ENCODE measurements at regions not wholly inside any gene's neighbourhood (a gene's known extent, or its start where the extent isn't known, plus 50 kb on each side); places are given as distances from the start of the nearest gene placed in this dataset.

- H3K36me3 Mint-ChIP-seq = peaks cover 0 to 4% (median 0%) of the 10 kb centered on the region in 3 donors
- H3K4me1 Mint-ChIP-seq = no peaks in the 10 kb centered on the region
- peaks cover 0 to 2% (median 0%) of the 10 kb centered on the region in 5 donors for H3K9me3 Mint-ChIP-seq
- no peak overlapping the region for H3K27ac Mint-ChIP-seq
- H3K27me3 Mint-ChIP-seq = peaks cover 0 to 1% of the 10 kb centered on the region in 2 donors
- Histone ChIP-seq H3K4me1 (ENCODE audit: insufficient read depth, low read length) (no peaks in the 10 kb centered on the region), H3K36me3 (ENCODE audit: insufficient read depth, low read length) (no peaks in the 10 kb centered on the region), H3K27ac (ENCODE audit: low read depth, low read length) (no peak overlapping the region), H3K4me3 (ENCODE audit: low read length) (no peak overlapping the region), H3K27me3 (ENCODE audit: insufficient read depth, low read length, poor library complexity, severe bottlenecking) (no peaks in the 10 kb centered on the region), H3K9me3 (ENCODE audit: low read length) (no peaks in the 10 kb centered on the region)
- no peak for DNase-seq
- no peak overlapping the region for H3K4me3 Mint-ChIP-seq
- ChIA-PET POLR2A (no interaction called here), CTCF (no interaction called here)
These were observed 188.7 kb upstream of the PLXNC1 start for GRCh38 chr12:93959657-93960056.

GRCh38 chr12:93960521-93960920 lies 187.9 kb upstream of the PLXNC1 start:
- H3K36me3 ChIP-seq (ENCODE audit: insufficient read depth, low read length) = no peaks in the 10 kb centered on the region
- POLR2A ChIA-PET = no interaction called here
- H3K27ac ChIP-seq (ENCODE audit: low read depth, low read length) = no peak overlapping the region
- no peaks in the 10 kb centered on the region for H3K27me3 ChIP-seq (ENCODE audit: insufficient read depth, low read length, poor library complexity, severe bottlenecking)
- peaks cover 0 to 1% of the 10 kb centered on the region in 2 donors for H3K27me3 Mint-ChIP-seq
- no peaks in the 10 kb centered on the region for H3K4me1 Mint-ChIP-seq
- no peaks in the 10 kb centered on the region for H3K4me1 ChIP-seq (ENCODE audit: insufficient read depth, low read length)
- H3K9me3 Mint-ChIP-seq = peaks cover 0 to 2% (median 0%) of the 10 kb centered on the region in 5 donors
- H3K36me3 Mint-ChIP-seq = peaks cover 0 to 4% (median 0%) of the 10 kb centered on the region in 3 donors
- no peak for DNase-seq
- no peak overlapping the region for H3K27ac Mint-ChIP-seq
- H3K9me3 ChIP-seq (ENCODE audit: low read length) = no peaks in the 10 kb centered on the region
- CTCF ChIA-PET = no interaction called here
- H3K4me3 ChIP-seq (ENCODE audit: low read length) = no peak overlapping the region
- H3K4me3 Mint-ChIP-seq = no peak overlapping the region

- H3K27me3 ChIP-seq (ENCODE audit: insufficient read depth, low read length, poor library complexity, severe bottlenecking) = no peaks in the 10 kb centered on the region
- no peaks in the 10 kb centered on the region for H3K4me1 ChIP-seq (ENCODE audit: insufficient read depth, low read length)
- Mint-ChIP-seq H3K4me1 (no peaks in the 10 kb centered on the region), H3K27me3 (peaks cover 1 to 3% of the 10 kb centered on the region in 2 donors), H3K4me3 (no peak overlapping the region), H3K27ac (no peak overlapping the region), H3K9me3 (no peaks in the 10 kb centered on the region), H3K36me3 (no peaks in the 10 kb centered on the region)
- H3K9me3 ChIP-seq (ENCODE audit: low read length) = no peaks in the 10 kb centered on the region
- POLR2A ChIA-PET = no interaction called here
- CTCF ChIA-PET = no interaction called here
- no peaks in the 10 kb centered on the region for H3K36me3 ChIP-seq (ENCODE audit: insufficient read depth, low read length)
- no peak for DNase-seq
- H3K4me3 ChIP-seq (ENCODE audit: low read length) = no peak overlapping the region
- no peak overlapping the region for H3K27ac ChIP-seq (ENCODE audit: low read depth, low read length)
These were observed 186.0 kb upstream of the PLXNC1 start for GRCh38 chr12:93962336-93962735.

GRCh38 chr12:93964936-93965335 lies 183.4 kb upstream of the PLXNC1 start:
- H3K9me3 Mint-ChIP-seq = no peaks in the 10 kb centered on the region
- no peak for DNase-seq
- no peaks in the 10 kb centered on the region for H3K36me3 Mint-ChIP-seq
- H3K27me3 Mint-ChIP-seq = peaks cover 1 to 20% of the 10 kb centered on the region in 2 donors
- Histone ChIP-seq H3K27me3 (ENCODE audit: insufficient read depth, low read length, poor library complexity, severe bottlenecking) (no peaks in the 10 kb centered on the region), H3K36me3 (ENCODE audit: insufficient read depth, low read length) (no peaks in the 10 kb centered on the region), H3K4me1 (ENCODE audit: insufficient read depth, low read length) (no peaks in the 10 kb centered on the region), H3K9me3 (ENCODE audit: low read length) (no peaks in the 10 kb centered on the region), H3K4me3 (ENCODE audit: low read length) (no peak overlapping the region), H3K27ac (ENCODE audit: low read depth, low read length) (no peak overlapping the region)
- no peaks in the 10 kb centered on the region for H3K4me1 Mint-ChIP-seq
- no peak overlapping the region for H3K4me3 Mint-ChIP-seq
- H3K27ac Mint-ChIP-seq = no peak overlapping the region
- ChIA-PET CTCF (no interaction called here), POLR2A (no interaction called here)

GRCh38 chr12:93966516-93967133 lies 181.8 kb upstream of the PLXNC1 start:
- H3K36me3 Mint-ChIP-seq = peaks cover 0 to 6% (median 0%) of the 10 kb centered on the region in 3 donors
- peaks cover 1 to 31% of the 10 kb centered on the region in 2 donors for H3K27me3 Mint-ChIP-seq
- H3K4me1 Mint-ChIP-seq = no peaks in the 10 kb centered on the region
- ChIA-PET POLR2A (no interaction called here), CTCF (no interaction called here)
- no peak overlapping the region for H3K4me3 Mint-ChIP-seq
- Histone ChIP-seq H3K27ac (ENCODE audit: low read depth, low read length) (no peak overlapping the region), H3K4me1 (ENCODE audit: insufficient read depth, low read length) (no peaks in the 10 kb centered on the region), H3K36me3 (ENCODE audit: insufficient read depth, low read length) (no peaks in the 10 kb centered on the region), H3K27me3 (ENCODE audit: insufficient read depth, low read length, poor library complexity, severe bottlenecking) (no peaks in the 10 kb centered on the region), H3K4me3 (ENCODE audit: low read length) (no peak overlapping the region), H3K9me3 (ENCODE audit: low read length) (no peaks in the 10 kb centered on the region)
- no peak overlapping the region for H3K27ac Mint-ChIP-seq
- no peak for DNase-seq
- H3K9me3 Mint-ChIP-seq = no peaks in the 10 kb centered on the region

- POLR2A ChIA-PET = no interaction called here
- H3K9me3 Mint-ChIP-seq = no peaks in the 10 kb centered on the region
- H3K4me3 Mint-ChIP-seq = no peak overlapping the region
- peak overlapping the region in 1 of 8 donors; percentile 2 for H3K27ac Mint-ChIP-seq
- DNase-seq = no peak
- H3K27me3 ChIP-seq (ENCODE audit: insufficient read depth, low read length, poor library complexity, severe bottlenecking) = no peaks in the 10 kb centered on the region
- no peak overlapping the region for H3K27ac ChIP-seq (ENCODE audit: low read depth, low read length)
- H3K36me3 ChIP-seq (ENCODE audit: insufficient read depth, low read length) = no peaks in the 10 kb centered on the region
- H3K4me1 ChIP-seq (ENCODE audit: insufficient read depth, low read length) = no peaks in the 10 kb centered on the region
- H3K4me1 Mint-ChIP-seq = no peaks in the 10 kb centered on the region
- peaks cover 0 to 6% (median 0%) of the 10 kb centered on the region in 3 donors for H3K36me3 Mint-ChIP-seq
- no peaks in the 10 kb centered on the region for H3K9me3 ChIP-seq (ENCODE audit: low read length)
- CTCF ChIA-PET = no interaction called here
- peaks cover 1 to 31% of the 10 kb centered on the region in 2 donors for H3K27me3 Mint-ChIP-seq
- H3K4me3 ChIP-seq (ENCODE audit: low read length) = no peak overlapping the region
These were observed 180.9 kb upstream of the PLXNC1 start for GRCh38 chr12:93967454-93967853.

GRCh38 chr12:93968536-93969285 lies 179.7 kb upstream of the PLXNC1 start:
- Mint-ChIP-seq H3K27me3 (peaks cover 1 to 31% of the 10 kb centered on the region in 2 donors), H3K4me3 (no peak overlapping the region), H3K9me3 (no peaks in the 10 kb centered on the region), H3K4me1 (no peaks in the 10 kb centered on the region), H3K36me3 (peaks cover 0 to 6% (median 0%) of the 10 kb centered on the region in 3 donors), H3K27ac (no peak overlapping the region)
- no peak overlapping the region for H3K4me3 ChIP-seq (ENCODE audit: low read length)
- H3K27me3 ChIP-seq (ENCODE audit: insufficient read depth, low read length, poor library complexity, severe bottlenecking) = no peaks in the 10 kb centered on the region
- POLR2A ChIA-PET = no interaction called here
- DNase-seq = no peak
- no peaks in the 10 kb centered on the region for H3K4me1 ChIP-seq (ENCODE audit: insufficient read depth, low read length)
- no peaks in the 10 kb centered on the region for H3K36me3 ChIP-seq (ENCODE audit: insufficient read depth, low read length)
- H3K9me3 ChIP-seq (ENCODE audit: low read length) = no peaks in the 10 kb centered on the region
- CTCF ChIA-PET = no interaction called here
- H3K27ac ChIP-seq (ENCODE audit: low read depth, low read length) = no peak overlapping the region

- Mint-ChIP-seq H3K4me1 (no peaks in the 10 kb centered on the region), H3K9me3 (no peaks in the 10 kb centered on the region), H3K27ac (no peak overlapping the region), H3K4me3 (no peak overlapping the region), H3K27me3 (peaks cover 0 to 31% of the 10 kb centered on the region in 2 donors), H3K36me3 (peaks cover 0 to 6% (median 0%) of the 10 kb centered on the region in 3 donors)
- Histone ChIP-seq H3K27ac (ENCODE audit: low read depth, low read length) (no peak overlapping the region), H3K4me3 (ENCODE audit: low read length) (no peak overlapping the region), H3K36me3 (ENCODE audit: insufficient read depth, low read length) (no peaks in the 10 kb centered on the region), H3K4me1 (ENCODE audit: insufficient read depth, low read length) (no peaks in the 10 kb centered on the region), H3K9me3 (ENCODE audit: low read length) (no peaks in the 10 kb centered on the region), H3K27me3 (ENCODE audit: insufficient read depth, low read length, poor library complexity, severe bottlenecking) (no peaks in the 10 kb centered on the region)
- no peak for DNase-seq
- POLR2A ChIA-PET = no interaction called here
- CTCF ChIA-PET = no interaction called here
These were observed 177.3 kb upstream of the PLXNC1 start for GRCh38 chr12:93970900-93971688.

Measured in CD8-positive, alpha-beta memory T cell (primary cell).